ENCODE measurements at regions not wholly inside any gene's neighbourhood (a gene's known extent, or its start where the extent isn't known, plus 50 kb on each side); places are given as distances from the start of the nearest gene placed in this dataset.

GRCh38 chrX:16511796-16512776 is 137.9 kb upstream of the S100G start:
- Histone ChIP-seq H3K36me3 (no peaks in the 10 kb centered on the region), H3K4me3 (ENCODE audit: low read depth, low read length) (no peak overlapping the region), H3K27ac (no peak overlapping the region), H3K27me3 (ENCODE audit: insufficient read depth, low read depth, severe bottlenecking) (peaks cover 45% of the 10 kb centered on the region), H3K9me3 (ENCODE audit: severe bottlenecking) (no peaks in the 10 kb centered on the region)
- DNase-seq: no peak
- TF ChIP-seq, protein P1, sequence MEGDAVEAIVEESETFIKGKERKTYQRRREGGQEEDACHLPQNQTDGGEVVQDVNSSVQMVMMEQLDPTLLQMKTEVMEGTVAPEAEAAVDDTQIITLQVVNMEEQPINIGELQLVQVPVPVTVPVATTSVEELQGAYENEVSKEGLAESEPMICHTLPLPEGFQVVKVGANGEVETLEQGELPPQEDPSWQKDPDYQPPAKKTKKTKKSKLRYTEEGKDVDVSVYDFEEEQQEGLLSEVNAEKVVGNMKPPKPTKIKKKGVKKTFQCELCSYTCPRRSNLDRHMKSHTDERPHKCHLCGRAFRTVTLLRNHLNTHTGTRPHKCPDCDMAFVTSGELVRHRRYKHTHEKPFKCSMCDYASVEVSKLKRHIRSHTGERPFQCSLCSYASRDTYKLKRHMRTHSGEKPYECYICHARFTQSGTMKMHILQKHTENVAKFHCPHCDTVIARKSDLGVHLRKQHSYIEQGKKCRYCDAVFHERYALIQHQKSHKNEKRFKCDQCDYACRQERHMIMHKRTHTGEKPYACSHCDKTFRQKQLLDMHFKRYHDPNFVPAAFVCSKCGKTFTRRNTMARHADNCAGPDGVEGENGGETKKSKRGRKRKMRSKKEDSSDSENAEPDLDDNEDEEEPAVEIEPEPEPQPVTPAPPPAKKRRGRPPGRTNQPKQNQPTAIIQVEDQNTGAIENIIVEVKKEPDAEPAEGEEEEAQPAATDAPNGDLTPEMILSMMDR (IDR thresholded peaks at IDR 0.05; ENCODE audit: low read depth, low read length): no peak

- no peaks in the 10 kb centered on the region for H3K9me3 ChIP-seq (ENCODE audit: severe bottlenecking)
- H3K4me3 ChIP-seq (ENCODE audit: low read depth, low read length): no peak overlapping the region
- no peak for DNase-seq
- H3K27me3 ChIP-seq (ENCODE audit: insufficient read depth, low read depth, severe bottlenecking): peaks cover 27% of the 10 kb centered on the region
- TF ChIP-seq, protein P1 (IDR thresholded peaks at IDR 0.05; ENCODE audit: low read depth, low read length): no peak
- no peaks in the 10 kb centered on the region for H3K36me3 ChIP-seq
- no peak overlapping the region for H3K27ac ChIP-seq
Observed at GRCh38 chrX:16516232-16516876, 133.6 kb upstream of the S100G start.

GRCh38 chrX:16517039-16517605 is 132.8 kb upstream of the S100G start:
- H3K27me3 ChIP-seq (ENCODE audit: insufficient read depth, low read depth, severe bottlenecking): peaks cover 22% of the 10 kb centered on the region
- H3K9me3 ChIP-seq (ENCODE audit: severe bottlenecking): no peaks in the 10 kb centered on the region
- no peak for DNase-seq
- TF ChIP-seq, protein P1 (IDR thresholded peaks at IDR 0.05; ENCODE audit: low read depth, low read length): no peak
- no peak overlapping the region for H3K27ac ChIP-seq
- H3K36me3 ChIP-seq: no peaks in the 10 kb centered on the region
- no peak overlapping the region for H3K4me3 ChIP-seq (ENCODE audit: low read depth, low read length)

DNA sequence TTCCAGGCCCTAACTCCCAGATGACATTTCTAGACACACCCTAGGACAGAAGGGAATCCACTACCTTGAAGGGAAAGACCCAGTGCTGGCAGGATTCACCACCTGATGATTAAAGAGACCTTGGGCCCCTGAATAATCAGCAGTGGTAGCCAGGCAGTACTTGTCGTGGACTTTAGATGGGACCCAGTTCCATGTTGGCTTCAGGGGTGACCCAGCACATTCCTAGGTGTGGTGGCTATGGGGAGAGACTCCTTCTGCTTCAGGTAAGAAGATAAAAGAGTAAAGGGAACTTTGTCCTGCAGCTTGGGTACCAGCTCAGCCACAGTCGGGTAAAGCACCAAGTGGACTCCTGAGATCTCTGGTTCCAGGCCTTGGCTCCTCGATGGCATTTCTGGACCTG is 131.8 kb upstream of the S100G start:
- Histone ChIP-seq H3K9me3 (ENCODE audit: severe bottlenecking) (no peaks in the 10 kb centered on the region), H3K36me3 (no peaks in the 10 kb centered on the region), H3K27me3 (ENCODE audit: insufficient read depth, low read depth, severe bottlenecking) (peaks cover 22% of the 10 kb centered on the region), H3K27ac (no peak overlapping the region), H3K4me3 (ENCODE audit: low read depth, low read length) (no peak overlapping the region)
- TF ChIP-seq, protein P1 (IDR thresholded peaks at IDR 0.05; ENCODE audit: low read depth, low read length): no peak
- no peak for DNase-seq

DNA sequence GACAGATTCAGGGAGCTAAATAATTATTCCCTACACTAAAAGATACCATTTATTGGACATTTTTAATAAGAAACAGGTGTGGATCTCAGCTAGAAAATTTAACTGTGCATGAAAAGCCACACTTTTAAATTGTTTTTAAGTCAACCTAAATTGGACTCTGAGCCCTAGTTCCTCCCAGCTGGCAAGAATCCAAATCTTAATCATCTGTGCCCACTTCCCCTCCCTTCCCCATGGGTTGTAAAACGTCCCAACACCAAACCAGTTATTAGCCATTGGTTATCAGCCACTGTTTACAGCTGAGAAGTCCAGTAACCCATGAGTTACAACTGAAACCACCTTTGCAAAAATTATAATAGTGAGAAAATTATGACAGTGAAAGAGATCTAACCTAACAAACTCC is 125.6 kb upstream of the S100G start:
- no peak for DNase-seq
- Histone ChIP-seq H3K4me3 (ENCODE audit: low read depth, low read length) (no peak overlapping the region), H3K27ac (no peak overlapping the region), H3K9me3 (ENCODE audit: severe bottlenecking) (no peaks in the 10 kb centered on the region), H3K36me3 (no peaks in the 10 kb centered on the region), H3K27me3 (ENCODE audit: insufficient read depth, low read depth, severe bottlenecking) (peaks cover 47% of the 10 kb centered on the region)
- TF ChIP-seq, protein P1 (IDR thresholded peaks at IDR 0.05; ENCODE audit: low read depth, low read length): no peak

Measured in WERI-Rb-1 (cell line).